GM10248 (cell line): ENCODE measurements at regions not wholly inside any gene's neighbourhood (a gene's known extent, or its start where the extent isn't known, plus 50 kb on each side); places are given as distances from the start of the nearest gene placed in this dataset.

Source experiments
- CTCF ChIA-PET: fragments of 300-600 bp; sonication (Branson Sonifier 250); formaldehyde crosslinking; extraction: SDS; loops from one replicate; lab custom pipeline; 2021; ENCODE audit warnings: antibody characterized with exemption; lab: Yijun Ruan, JAX
- POLR2A ChIA-PET: fragments of 350-650 bp; sonication (Branson Sonifier 250); formaldehyde crosslinking; extraction: SDS; loops from one replicate; lab custom pipeline; 2020; ENCODE audit warnings: antibody characterized with exemption; lab: Yijun Ruan, JAX
- DNase-seq: peaks from one replicate; pipeline ENCODE4 v3.0.0; 2012; ENCODE audit errors: extremely low spot score
- CTCF ChIP-seq: IDR thresholded peaks from 2 replicates; pipeline ENCODE4 v1.5.1; 2012; ENCODE audit warnings: mild to moderate bottlenecking, low read depth; ENCODE audit errors: extremely low read depth, missing control alignments, control extremely low read depth

- DNase-seq: no peak
- TF ChIP-seq CTCF: no peak
- ChIA-PET CTCF (interaction anchor here (2.3 kb wide), 1 partner anchor 8 kb away, joined by 11 read pairs; no protein-coding TSS in a partner anchor), POLR2A (no interaction called here)
These were observed 238.1 kb downstream of the REEP3 start for GRCh38 chr10:63759335-63759734.

- ChIA-PET POLR2A (no interaction called here), CTCF (interaction anchor here (2.3 kb wide), 1 partner anchor 593 kb away, joined by 8 read pairs; no protein-coding TSS in a partner anchor)
- no peak for TF ChIP-seq CTCF
- no peak for DNase-seq
These were observed 239.0 kb downstream of the REEP3 start for GRCh38 chr10:63760034-63760707.

- ChIA-PET CTCF (interaction anchor here (2.3 kb wide), 1 partner anchor 594 kb away, joined by 8 read pairs; no protein-coding TSS in a partner anchor), POLR2A (no interaction called here)
- no peak for DNase-seq
These were observed 239.5 kb downstream of the REEP3 start for GRCh38 chr10:63760708-63761047.

GRCh38 chr10:63761243-63761642 is 240.0 kb downstream of the REEP3 start:
- no peak for TF ChIP-seq CTCF
- POLR2A ChIA-PET: no interaction called here
- CTCF ChIA-PET: interaction anchor here (2.3 kb wide), 1 partner anchor 594 kb away, joined by 8 read pairs; no protein-coding TSS in a partner anchor
- no peak for DNase-seq

More at GRCh38 chr10:63760708-63761047, 239.5 kb downstream of the REEP3 start:
- TF ChIP-seq CTCF: no peak

GRCh38 chr10:63763744-63764143 is 242.5 kb downstream of the REEP3 start:
- ChIA-PET CTCF (interaction anchor here (2.7 kb wide), 1 partner anchor 597 kb away, joined by 7 read pairs; no protein-coding TSS in a partner anchor), POLR2A (no interaction called here)
- no peak for TF ChIP-seq CTCF
- no peak for DNase-seq

- ChIA-PET CTCF (interaction anchor here (1.2 to 3.5 kb wide), 3 partner anchors 45 to 597 kb away, joined by 3 to 30 read pairs (median 5); no protein-coding TSS in a partner anchor), POLR2A (interaction anchor here (0.6 kb wide), 1 partner anchor 627 kb away, joined by 5 read pairs; no protein-coding TSS in a partner anchor)
- DNase-seq: no peak
- no peak for TF ChIP-seq CTCF
These were observed 243.9 kb downstream of the REEP3 start for GRCh38 chr10:63765126-63765525.
